PFSK-1 (cell line): ENCODE measurements at regions not wholly inside any gene's neighbourhood (a gene's known extent, or its start where the extent isn't known, plus 50 kb on each side); places are given as distances from the start of the nearest gene placed in this dataset.

Source experiments
- POLR2AphosphoS5 ChIP-seq: IDR thresholded peaks from 2 replicates; pipeline ENCODE4 v1.6.1; 2012; ENCODE audit warnings: low read depth, mild to moderate bottlenecking, control low read depth, low read length, moderate library complexity
- SIN3A ChIP-seq: IDR thresholded peaks from 2 replicates; pipeline ENCODE4 v1.6.1; 2012; ENCODE audit warnings: mild to moderate bottlenecking, low read length, moderate library complexity, borderline replicate concordance; ENCODE audit not compliant: insufficient read depth
- TAF1 ChIP-seq: IDR thresholded peaks from 2 replicates; pipeline ENCODE4 v1.6.1; 2012; ENCODE audit warnings: low read length, control low read depth, borderline replicate concordance; ENCODE audit not compliant: insufficient read depth
- TF ChIP-seq, protein P1 (sequence below), 2 experiments: IDR thresholded peaks; 2 replicates each; pipeline versions ENCODE4 v1.6.1 to v1.8.0; 2011 to 2012; ENCODE audit warnings: low read depth in 2 of 2, low read length in 2 of 2, control low read depth in 1 of 2, inconsistent platforms in 1 of 2, mild to moderate bottlenecking in 1 of 2, moderate library complexity in 1 of 2; ENCODE audit not compliant: insufficient read depth in 1 of 2

DNA sequence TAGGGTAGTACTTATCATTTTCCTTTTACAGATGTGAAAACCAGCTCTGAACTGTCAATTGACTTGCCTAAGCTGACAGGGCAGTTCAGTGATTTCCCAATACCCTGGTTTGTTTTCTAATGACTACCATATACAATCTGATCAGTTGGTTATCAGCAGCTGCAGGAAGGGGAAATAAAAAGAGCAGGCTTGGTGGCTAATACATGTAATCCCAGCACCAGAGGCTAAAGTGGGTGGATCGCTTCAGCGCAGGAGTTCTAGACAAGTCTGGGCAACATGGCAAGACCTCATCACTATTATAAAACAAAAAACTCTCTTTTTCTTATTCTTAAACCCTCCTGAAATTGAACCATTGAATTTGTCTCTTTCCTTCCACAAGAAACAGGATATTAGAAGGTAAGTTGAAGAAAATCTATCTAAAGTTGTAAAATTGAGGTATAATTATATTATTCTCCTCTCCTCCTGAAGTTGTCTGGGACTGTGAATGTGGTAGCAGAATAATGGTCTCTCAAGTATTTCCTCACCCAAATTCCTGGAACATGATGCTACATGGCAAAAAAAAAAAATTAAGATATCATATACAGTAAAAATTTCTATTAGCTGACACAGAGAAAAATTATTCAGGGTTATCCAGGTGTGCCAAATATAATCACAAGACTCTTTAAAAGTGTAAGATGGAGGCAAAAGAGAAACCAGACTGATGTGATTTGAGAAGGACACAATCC, 1441.6 kb downstream of the SUCLG1 start:
- TF ChIP-seq SIN3A, result no peak
- TF ChIP-seq POLR2AphosphoS5, result no peak
- TF ChIP-seq, protein P1, sequence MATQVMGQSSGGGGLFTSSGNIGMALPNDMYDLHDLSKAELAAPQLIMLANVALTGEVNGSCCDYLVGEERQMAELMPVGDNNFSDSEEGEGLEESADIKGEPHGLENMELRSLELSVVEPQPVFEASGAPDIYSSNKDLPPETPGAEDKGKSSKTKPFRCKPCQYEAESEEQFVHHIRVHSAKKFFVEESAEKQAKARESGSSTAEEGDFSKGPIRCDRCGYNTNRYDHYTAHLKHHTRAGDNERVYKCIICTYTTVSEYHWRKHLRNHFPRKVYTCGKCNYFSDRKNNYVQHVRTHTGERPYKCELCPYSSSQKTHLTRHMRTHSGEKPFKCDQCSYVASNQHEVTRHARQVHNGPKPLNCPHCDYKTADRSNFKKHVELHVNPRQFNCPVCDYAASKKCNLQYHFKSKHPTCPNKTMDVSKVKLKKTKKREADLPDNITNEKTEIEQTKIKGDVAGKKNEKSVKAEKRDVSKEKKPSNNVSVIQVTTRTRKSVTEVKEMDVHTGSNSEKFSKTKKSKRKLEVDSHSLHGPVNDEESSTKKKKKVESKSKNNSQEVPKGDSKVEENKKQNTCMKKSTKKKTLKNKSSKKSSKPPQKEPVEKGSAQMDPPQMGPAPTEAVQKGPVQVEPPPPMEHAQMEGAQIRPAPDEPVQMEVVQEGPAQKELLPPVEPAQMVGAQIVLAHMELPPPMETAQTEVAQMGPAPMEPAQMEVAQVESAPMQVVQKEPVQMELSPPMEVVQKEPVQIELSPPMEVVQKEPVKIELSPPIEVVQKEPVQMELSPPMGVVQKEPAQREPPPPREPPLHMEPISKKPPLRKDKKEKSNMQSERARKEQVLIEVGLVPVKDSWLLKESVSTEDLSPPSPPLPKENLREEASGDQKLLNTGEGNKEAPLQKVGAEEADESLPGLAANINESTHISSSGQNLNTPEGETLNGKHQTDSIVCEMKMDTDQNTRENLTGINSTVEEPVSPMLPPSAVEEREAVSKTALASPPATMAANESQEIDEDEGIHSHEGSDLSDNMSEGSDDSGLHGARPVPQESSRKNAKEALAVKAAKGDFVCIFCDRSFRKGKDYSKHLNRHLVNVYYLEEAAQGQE (IDR thresholded peaks at IDR 0.05; ENCODE audit: insufficient read depth in 1 of 2, low read depth in 2 of 2, low read length in 2 of 2), result no peak
- no peak for TF ChIP-seq TAF1
